Fibroblast of lung (primary cell): ENCODE measurements at regions not wholly inside any gene's neighbourhood (a gene's known extent, or its start where the extent isn't known, plus 50 kb on each side); places are given as distances from the start of the nearest gene placed in this dataset.

Experiments used
- DNase-seq, 2 donors: peaks; one replicate each; pipeline versions ENCODE4 v3.0.0 to v3.0.0-alpha.2; 2010; ENCODE audit warnings: low read depth in 2 of 2
- H2AFZ ChIP-seq: 2 replicates; pipeline ENCODE4 v1.5.1; 2012; ENCODE audit warnings: low read length, control low read depth, inconsistent platforms
- H3K27ac ChIP-seq: 2 replicates; pipeline ENCODE4 v1.5.1; 2011; ENCODE audit warnings: low read length, control low read depth; ENCODE audit not compliant: insufficient read depth
- H3K27me3 ChIP-seq: 2 replicates; pipeline ENCODE4 v1.5.1; 2011; ENCODE audit warnings: mild to moderate bottlenecking, low read length; ENCODE audit not compliant: control insufficient read depth, insufficient read depth
- H3K36me3 ChIP-seq: 2 replicates; pipeline ENCODE4 v1.5.1; 2011; ENCODE audit warnings: low read length; ENCODE audit not compliant: control insufficient read depth, insufficient read depth
- H3K4me1 ChIP-seq: 2 replicates; pipeline ENCODE4 v1.5.1; 2011; ENCODE audit warnings: low read length; ENCODE audit not compliant: control insufficient read depth, insufficient read depth; ENCODE audit errors: extremely low read depth
- H3K4me2 ChIP-seq: 2 replicates; pipeline ENCODE4 v1.5.1; 2011; ENCODE audit warnings: low read length, control low read depth; ENCODE audit not compliant: insufficient read depth; ENCODE audit errors: extremely low read depth
- H3K4me3 ChIP-seq, 4 experiments: fragments of 200-600 bp in 1 of 4; sonication (generic) in 1 of 4; replicated peaks in 1 of 4; 2 replicates each; pipeline ENCODE4 v1.5.1; 2011 to 2016; ENCODE audit warnings: low read length in 4 of 4, low read depth in 3 of 4, mild to moderate bottlenecking in 3 of 4, control low read depth in 2 of 4, inconsistent platforms in 1 of 4, mixed read lengths in 1 of 4; ENCODE audit not compliant: insufficient read depth in 1 of 4; ENCODE audit errors: control extremely low read depth in 1 of 4
- H3K79me2 ChIP-seq: 2 replicates; pipeline ENCODE4 v1.5.1; 2012; ENCODE audit warnings: mild to moderate bottlenecking, low read length, inconsistent platforms; ENCODE audit not compliant: control insufficient read depth, insufficient read depth
- H3K9ac ChIP-seq: 2 replicates; pipeline ENCODE4 v1.5.1; 2011; ENCODE audit warnings: mild to moderate bottlenecking, low read length, control low read depth; ENCODE audit not compliant: insufficient read depth
- H3K9me3 ChIP-seq: 2 replicates; pipeline ENCODE4 v1.5.1; 2012; ENCODE audit warnings: low read depth, low read length; ENCODE audit not compliant: control insufficient read depth, insufficient read depth
- H4K20me1 ChIP-seq: 2 replicates; pipeline ENCODE4 v1.5.1; 2011; ENCODE audit warnings: low read length; ENCODE audit not compliant: control insufficient read depth, insufficient read depth; ENCODE audit errors: extremely low read depth
- CTCF ChIP-seq, 2 donors: IDR thresholded peaks in 1 of 2; conservative IDR thresholded peaks in 1 of 2; 1 replicate in 1 of 2; 2 replicates in 1 of 2; pipeline ENCODE4 v1.5.1; 2011 to 2012; ENCODE audit warnings: low read length in 2 of 2, control low read depth in 1 of 2, inconsistent platforms in 1 of 2, low read depth in 1 of 2, mild to moderate bottlenecking in 1 of 2
- EZH2 ChIP-seq: IDR thresholded peaks from 2 replicates; pipeline ENCODE4 v1.5.1; 2012; ENCODE audit warnings: low read length, control low read depth, mild to moderate bottlenecking; ENCODE audit errors: missing control alignments

GRCh38 chr17:55842405-55843158 lies 91.7 kb downstream of the PCTP start:
- Histone ChIP-seq H3K4me2 (no peak overlapping the region), H3K9ac (no peak overlapping the region), H3K27ac (no peak overlapping the region), H3K79me2 (no peaks in the 10 kb centered on the region), H3K9me3 (no peaks in the 10 kb centered on the region), H4K20me1 (no peaks in the 10 kb centered on the region), H3K4me1 (no peaks in the 10 kb centered on the region), H3K36me3 (no peaks in the 10 kb centered on the region), H3K4me3 (no peak overlapping the region), H2AFZ (no peak overlapping the region), H3K27me3 (no peaks in the 10 kb centered on the region)
- TF ChIP-seq CTCF (conservative IDR thresholded peaks at IDR 0.05 in 1 of 2, IDR thresholded peaks at IDR 0.05 in 1 of 2; ENCODE audit: low read depth in 1 of 2, low read length in 2 of 2) = no peak
- TF ChIP-seq EZH2 = no peak
- no peak for DNase-seq

- no peak overlapping the region for H2AFZ ChIP-seq
- no peak for DNase-seq
- H4K20me1 ChIP-seq = no peaks in the 10 kb centered on the region
- TF ChIP-seq CTCF (conservative IDR thresholded peaks at IDR 0.05 in 1 of 2, IDR thresholded peaks at IDR 0.05 in 1 of 2; ENCODE audit: low read depth in 1 of 2, low read length in 2 of 2) (no peak), EZH2 (no peak)
- H3K36me3 ChIP-seq = no peaks in the 10 kb centered on the region
- no peaks in the 10 kb centered on the region for H3K4me1 ChIP-seq
- no peak overlapping the region for H3K4me2 ChIP-seq
- no peak overlapping the region for H3K27ac ChIP-seq
- H3K79me2 ChIP-seq = no peaks in the 10 kb centered on the region
- H3K4me3 ChIP-seq = no peak overlapping the region
- H3K27me3 ChIP-seq = no peaks in the 10 kb centered on the region
- no peaks in the 10 kb centered on the region for H3K9me3 ChIP-seq
- H3K9ac ChIP-seq = no peak overlapping the region
Measured at GRCh38 chr17:55843785-55844184, 92.9 kb downstream of the PCTP start.

- peak overlapping the region; percentile 53 for H2AFZ ChIP-seq
Measured at GRCh38 chr17:55845385-55845784, 94.5 kb downstream of the PCTP start.

More at GRCh38 chr17:55845385-55845784, 94.5 kb downstream of the PCTP start:
- Histone ChIP-seq H3K4me1 (no peaks in the 10 kb centered on the region), H3K27ac (no peak overlapping the region), H3K4me2 (peak overlapping the region; percentile 75), H4K20me1 (no peaks in the 10 kb centered on the region), H3K4me3 (peak overlapping the region in 3 of 4 experiments; percentile 8 to 45 (median 25)), H3K27me3 (no peaks in the 10 kb centered on the region), H3K9ac (peak overlapping the region; percentile 1), H3K36me3 (no peaks in the 10 kb centered on the region), H3K9me3 (no peaks in the 10 kb centered on the region), H3K79me2 (no peaks in the 10 kb centered on the region)
- TF ChIP-seq CTCF (conservative IDR thresholded peaks at IDR 0.05 in 1 of 2, IDR thresholded peaks at IDR 0.05 in 1 of 2; ENCODE audit: low read depth in 1 of 2, low read length in 2 of 2) (peak; percentile 64 to 65), EZH2 (no peak)
- DNase-seq = peak; percentile 27 to 55
